ENCODE measurements at regions not wholly inside any gene's neighbourhood (a gene's known extent, or its start where the extent isn't known, plus 50 kb on each side); places are given as distances from the start of the nearest gene placed in this dataset.

- no peak for TF ChIP-seq POLR2A (IDR thresholded peaks at IDR 0.05)
- TF ChIP-seq CTCF (IDR thresholded peaks at IDR 0.05 in 4 of 5, conservative IDR thresholded peaks at IDR 0.05 in 1 of 5): no peak
These were observed 65.8 kb upstream of the UQCRFS1 start for GRCh38 chr19:29278716-29279115.

Measured in gastrocnemius medialis (tissue), 4 donors.